ENCODE measurements at regions not wholly inside any gene's neighbourhood (a gene's known extent, or its start where the extent isn't known, plus 50 kb on each side); places are given as distances from the start of the nearest gene placed in this dataset.

DNA sequence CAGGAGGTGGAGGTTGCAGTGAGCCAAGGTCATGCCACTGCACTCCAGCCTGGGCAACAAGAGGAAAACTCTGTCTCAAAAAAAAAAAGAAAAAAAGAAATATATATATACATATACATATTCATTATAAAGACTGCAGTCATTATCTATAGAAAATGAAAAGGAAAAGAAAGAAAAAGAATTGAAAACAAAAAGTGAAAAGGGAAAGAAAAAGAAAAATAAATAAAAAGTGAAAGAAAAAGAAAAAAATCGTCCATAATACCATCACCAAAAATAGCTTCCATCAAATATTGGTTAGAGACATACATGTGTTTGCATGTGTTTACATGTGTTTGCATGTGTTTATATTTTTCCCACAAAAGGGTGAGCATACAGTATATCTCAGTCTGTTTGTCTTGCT, 105.5 kb upstream of the PARD3 start:
- TF ChIP-seq, protein P1, sequence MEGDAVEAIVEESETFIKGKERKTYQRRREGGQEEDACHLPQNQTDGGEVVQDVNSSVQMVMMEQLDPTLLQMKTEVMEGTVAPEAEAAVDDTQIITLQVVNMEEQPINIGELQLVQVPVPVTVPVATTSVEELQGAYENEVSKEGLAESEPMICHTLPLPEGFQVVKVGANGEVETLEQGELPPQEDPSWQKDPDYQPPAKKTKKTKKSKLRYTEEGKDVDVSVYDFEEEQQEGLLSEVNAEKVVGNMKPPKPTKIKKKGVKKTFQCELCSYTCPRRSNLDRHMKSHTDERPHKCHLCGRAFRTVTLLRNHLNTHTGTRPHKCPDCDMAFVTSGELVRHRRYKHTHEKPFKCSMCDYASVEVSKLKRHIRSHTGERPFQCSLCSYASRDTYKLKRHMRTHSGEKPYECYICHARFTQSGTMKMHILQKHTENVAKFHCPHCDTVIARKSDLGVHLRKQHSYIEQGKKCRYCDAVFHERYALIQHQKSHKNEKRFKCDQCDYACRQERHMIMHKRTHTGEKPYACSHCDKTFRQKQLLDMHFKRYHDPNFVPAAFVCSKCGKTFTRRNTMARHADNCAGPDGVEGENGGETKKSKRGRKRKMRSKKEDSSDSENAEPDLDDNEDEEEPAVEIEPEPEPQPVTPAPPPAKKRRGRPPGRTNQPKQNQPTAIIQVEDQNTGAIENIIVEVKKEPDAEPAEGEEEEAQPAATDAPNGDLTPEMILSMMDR (IDR thresholded peaks at IDR 0.05), result no peak
- no peak for TF ChIP-seq ZFX (IDR thresholded peaks at IDR 0.05; ENCODE audit: borderline replicate concordance)
- no peak overlapping the region for H3K27ac ChIP-seq

DNA sequence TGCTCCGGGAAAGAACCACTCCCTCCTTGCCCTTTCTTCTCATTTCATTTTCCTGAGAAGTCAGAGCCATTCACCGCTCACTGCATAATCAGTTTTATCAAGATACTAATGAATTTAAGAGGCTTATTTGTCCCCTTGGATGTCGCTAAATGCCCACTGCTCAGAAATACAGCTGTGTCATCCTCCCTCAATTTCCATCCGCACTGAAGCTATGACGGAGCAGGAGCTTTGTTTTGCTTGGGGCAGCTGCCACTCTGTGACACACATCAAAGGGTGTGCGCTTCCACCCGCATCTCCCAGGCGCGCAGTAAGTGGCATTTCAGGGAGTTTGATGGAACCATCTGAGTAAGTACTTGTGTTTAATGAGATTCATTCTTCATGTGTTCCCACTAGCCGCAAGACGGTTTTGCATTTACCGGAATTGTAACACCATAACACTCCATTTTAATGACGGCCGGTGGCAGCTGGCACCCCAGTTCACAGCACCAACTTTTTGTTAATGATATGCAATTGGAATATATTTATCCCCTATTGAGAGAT, 103.8 kb upstream of the PARD3 start:
- TF ChIP-seq, protein P1 (IDR thresholded peaks at IDR 0.05), result no peak
- TF ChIP-seq ZFX (IDR thresholded peaks at IDR 0.05; ENCODE audit: borderline replicate concordance), result no peak
- no peak overlapping the region for H3K27ac ChIP-seq

- no peak for TF ChIP-seq ZFX (IDR thresholded peaks at IDR 0.05; ENCODE audit: borderline replicate concordance)
- TF ChIP-seq, protein P1 (IDR thresholded peaks at IDR 0.05), result no peak
- no peak overlapping the region for H3K27ac ChIP-seq
These were observed 103.1 kb upstream of the PARD3 start for GRCh38 chr10:34918060-34918775.

DNA sequence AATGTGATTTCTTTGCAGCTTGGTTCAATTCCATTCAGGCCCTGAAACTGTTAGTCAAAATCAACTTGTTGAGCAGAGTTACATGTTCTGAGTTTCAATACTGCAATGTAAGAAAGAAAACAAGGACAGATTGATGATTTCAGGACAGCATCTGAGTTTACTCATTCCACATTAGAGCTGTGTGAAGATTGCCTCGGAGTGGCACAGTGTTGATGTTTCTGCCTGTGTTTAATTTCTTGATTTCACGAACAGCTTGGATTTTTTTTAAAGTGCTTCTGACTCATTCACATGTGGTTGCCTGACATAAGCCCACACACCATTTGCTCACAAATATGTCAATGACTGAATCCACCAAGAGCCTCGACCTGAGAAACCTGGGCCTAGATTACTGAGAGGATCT, 101.2 kb upstream of the PARD3 start:
- H3K27ac ChIP-seq, result no peak overlapping the region

GRCh38 chr10:34912771-34913170, 97.7 kb upstream of the PARD3 start:
- H3K27ac ChIP-seq, result no peak overlapping the region
- TF ChIP-seq, protein P1 (IDR thresholded peaks at IDR 0.05), result no peak
- no peak for TF ChIP-seq ZFX (IDR thresholded peaks at IDR 0.05; ENCODE audit: borderline replicate concordance)

More for the DNA sequence above, 101.2 kb upstream of the PARD3 start:
- TF ChIP-seq, protein P1 (IDR thresholded peaks at IDR 0.05), result no peak
- TF ChIP-seq ZFX (IDR thresholded peaks at IDR 0.05; ENCODE audit: borderline replicate concordance), result no peak

- TF ChIP-seq ZFX (IDR thresholded peaks at IDR 0.05; ENCODE audit: borderline replicate concordance), result no peak
- TF ChIP-seq, protein P1 (IDR thresholded peaks at IDR 0.05), result no peak
- H3K27ac ChIP-seq, result no peak overlapping the region
These were observed 96.6 kb upstream of the PARD3 start for GRCh38 chr10:34911661-34912205.

- TF ChIP-seq, protein P1 (IDR thresholded peaks at IDR 0.05), result no peak
- TF ChIP-seq ZFX (IDR thresholded peaks at IDR 0.05; ENCODE audit: borderline replicate concordance), result no peak
- no peak overlapping the region for H3K27ac ChIP-seq
These were observed 93.4 kb upstream of the PARD3 start for GRCh38 chr10:34908481-34908880.

Data from 22Rv1 (cell line).